Hematopoietic multipotent progenitor cell treated with erythropoietin and hydrocortisone succinate and interleukin-3 and kit ligand, for 17 days (in vitro differentiated cells): ENCODE measurements at regions not wholly inside any gene's neighbourhood (a gene's known extent, or its start where the extent isn't known, plus 50 kb on each side); places are given as distances from the start of the nearest gene placed in this dataset.
"Not testable (repeated sequence)": the region's sequence is repeated elsewhere in the genome, so short reads cannot be mapped to it uniquely, and the experiment has no call there.

Experiments
- DNase-seq: peaks from one replicate; pipeline ENCODE4 v3.0.0-alpha.2; 2015; ENCODE audit warnings: low spot score

- DNase-seq = no peak
Measured at GRCh38 chr12:22810036-22810435, 185.1 kb downstream of the ETNK1 start.

- DNase-seq = no peak
Measured at GRCh38 chr12:22812531-22812930, 187.6 kb downstream of the ETNK1 start.

GRCh38 chr12:22821985-22822384 lies 197.0 kb downstream of the ETNK1 start:
- DNase-seq = no peak

- DNase-seq = no peak
Measured at GRCh38 chr12:22826026-22826425, 201.1 kb downstream of the ETNK1 start.

- DNase-seq = not testable (repeated sequence)
Measured at GRCh38 chr12:22826446-22826981, 201.5 kb downstream of the ETNK1 start.

GRCh38 chr12:22828066-22828465 lies 203.1 kb downstream of the ETNK1 start:
- DNase-seq = no peak

GRCh38 chr12:22835431-22835830 lies 210.5 kb downstream of the ETNK1 start:
- no peak for DNase-seq

- DNase-seq = no peak
Measured at GRCh38 chr12:22850185-22850584, 225.2 kb downstream of the ETNK1 start.

GRCh38 chr12:22851532-22851931 lies 226.6 kb downstream of the ETNK1 start:
- no peak for DNase-seq

GRCh38 chr12:22855456-22855855 lies 230.5 kb downstream of the ETNK1 start:
- no peak for DNase-seq

GRCh38 chr12:22856178-22856577 lies 231.2 kb downstream of the ETNK1 start:
- DNase-seq = no peak

- no peak for DNase-seq
Measured at GRCh38 chr12:22858849-22859570, 234.0 kb downstream of the ETNK1 start.

- no peak for DNase-seq
Measured at GRCh38 chr12:22860926-22861325, 236.0 kb downstream of the ETNK1 start.

- DNase-seq = no peak
Measured at GRCh38 chr12:22865822-22866221, 240.9 kb downstream of the ETNK1 start.

GRCh38 chr12:22866406-22866805 lies 241.4 kb downstream of the ETNK1 start:
- DNase-seq = no peak

- no peak for DNase-seq
Measured at GRCh38 chr12:22874151-22874550, 249.2 kb downstream of the ETNK1 start.

- no peak for DNase-seq
Measured at GRCh38 chr12:22876262-22876661, 251.3 kb downstream of the ETNK1 start.

GRCh38 chr12:22879203-22879602 lies 254.2 kb downstream of the ETNK1 start:
- DNase-seq = no peak

GRCh38 chr12:22880331-22880730 lies 255.4 kb downstream of the ETNK1 start:
- DNase-seq = no peak

- no peak for DNase-seq
Measured at GRCh38 chr12:22880807-22881206, 255.8 kb downstream of the ETNK1 start.

- no peak for DNase-seq
Measured at GRCh38 chr12:22881878-22882385, 257.0 kb downstream of the ETNK1 start.

- DNase-seq = no peak
Measured at GRCh38 chr12:22882559-22882958, 257.6 kb downstream of the ETNK1 start.

GRCh38 chr12:22893878-22894277 lies 268.9 kb downstream of the ETNK1 start:
- DNase-seq = no peak

GRCh38 chr12:22899184-22899583 lies 274.2 kb downstream of the ETNK1 start:
- no peak for DNase-seq
